H7 (cell line): ENCODE measurements at regions not wholly inside any gene's neighbourhood (a gene's known extent, or its start where the extent isn't known, plus 50 kb on each side); places are given as distances from the start of the nearest gene placed in this dataset.
"Not testable (repeated sequence)": the region's sequence is repeated elsewhere in the genome, so short reads cannot be mapped to it uniquely, and the experiment has no call there.

ENCODE experiments used
- DNase-seq: peaks from one replicate; pipeline ENCODE4 v3.0.0; 2012
- H3K27me3 ChIP-seq: 2 replicates; pipeline ENCODE4 v1.6.0; 2011; ENCODE audit warnings: mild to moderate bottlenecking, low read length; ENCODE audit not compliant: control insufficient read depth, insufficient read depth
- H3K36me3 ChIP-seq: replicated peaks from 2 replicates; pipeline ENCODE4 v1.5.1; 2011; ENCODE audit warnings: low read length; ENCODE audit not compliant: control insufficient read depth, insufficient read depth
- H3K4me3 ChIP-seq: 2 replicates; pipeline ENCODE4 v1.5.1; 2011; ENCODE audit warnings: low read depth, mild to moderate bottlenecking, control low read depth, low read length, moderate library complexity; ENCODE audit not compliant: insufficient read depth

DNA sequence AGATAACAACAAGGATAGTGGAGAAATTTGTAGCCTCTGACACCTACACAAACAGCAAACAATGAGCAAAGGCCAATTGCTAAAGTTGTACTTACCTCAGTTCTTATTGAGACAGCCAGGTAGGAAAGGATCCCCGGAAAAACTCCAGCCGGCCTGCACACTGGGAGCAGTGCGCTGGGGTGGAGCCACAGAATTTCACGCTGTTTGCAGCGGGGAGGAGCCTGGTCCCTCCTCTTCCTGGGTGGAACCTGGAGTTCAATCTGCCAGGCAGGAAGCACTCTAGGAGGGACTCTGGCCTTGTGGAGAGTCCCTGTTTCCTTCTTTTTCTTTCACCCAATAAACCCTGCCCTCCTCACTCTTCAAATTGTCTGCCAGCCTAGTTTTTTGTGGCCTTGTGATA, 382.6 kb upstream of the TGIF2LX start:
- H3K36me3 ChIP-seq, H3K4me3 ChIP-seq, DNase-seq: not testable (repeated sequence)

GRCh38 chrX:89557146-89557545, 364.6 kb upstream of the TGIF2LX start:
- not testable (repeated sequence) for H3K4me3 ChIP-seq, H3K36me3 ChIP-seq, H3K27me3 ChIP-seq, DNase-seq

More for the DNA sequence above, 382.6 kb upstream of the TGIF2LX start:
- not testable (repeated sequence) for H3K27me3 ChIP-seq

GRCh38 chrX:89562079-89562478, 359.6 kb upstream of the TGIF2LX start:
- not testable (repeated sequence) for H3K27me3 ChIP-seq, H3K36me3 ChIP-seq, H3K4me3 ChIP-seq, DNase-seq

DNA sequence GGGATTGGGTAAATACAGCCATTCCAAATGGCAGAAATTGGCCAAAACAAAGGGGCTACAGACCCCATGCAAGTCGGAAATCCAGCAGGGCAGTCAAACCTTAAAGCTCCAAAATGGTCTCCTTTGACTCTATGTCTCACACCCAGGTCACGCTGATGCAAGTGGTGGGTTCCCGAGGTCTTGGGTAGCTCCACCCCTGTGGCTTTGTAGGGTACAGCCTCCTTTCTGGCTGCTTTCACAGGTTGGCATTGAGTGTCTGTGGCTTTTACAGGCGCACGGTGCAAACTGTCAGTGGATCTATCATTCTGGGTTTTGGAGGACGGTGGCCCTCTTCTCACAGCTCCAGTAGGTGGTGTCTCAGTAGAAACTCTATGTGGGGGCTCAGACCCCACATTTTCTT, 358.6 kb upstream of the TGIF2LX start:
- DNase-seq, H3K36me3 ChIP-seq, H3K27me3 ChIP-seq, H3K4me3 ChIP-seq: not testable (repeated sequence)

DNA sequence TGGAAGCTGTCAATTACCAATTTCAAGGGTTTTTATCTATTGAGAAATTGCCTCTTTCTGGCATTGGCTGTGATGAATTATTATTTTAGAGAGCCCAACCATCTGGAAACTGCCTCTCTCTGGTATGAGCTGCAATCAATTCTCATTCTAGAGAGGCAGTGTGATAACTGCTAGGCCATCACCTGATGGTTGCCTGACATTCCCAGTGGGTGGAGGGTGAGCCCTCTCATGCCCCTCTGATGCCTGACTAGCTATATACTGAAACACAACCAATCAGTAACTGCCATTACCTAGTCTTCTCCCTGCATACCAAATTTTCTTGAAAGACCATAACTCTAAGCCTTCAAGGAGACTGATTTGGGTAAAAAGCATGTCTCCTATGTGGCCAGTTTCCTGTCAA, 353.9 kb upstream of the TGIF2LX start:
- H3K36me3 ChIP-seq, DNase-seq, H3K27me3 ChIP-seq, H3K4me3 ChIP-seq: not testable (repeated sequence)

- H3K27me3 ChIP-seq, H3K4me3 ChIP-seq, H3K36me3 ChIP-seq, DNase-seq: not testable (repeated sequence)
These were observed 339.8 kb upstream of the TGIF2LX start for GRCh38 chrX:89581868-89582267.

- not testable (repeated sequence) for H3K27me3 ChIP-seq, H3K4me3 ChIP-seq, DNase-seq, H3K36me3 ChIP-seq
These were observed 289.9 kb upstream of the TGIF2LX start for GRCh38 chrX:89631858-89632257.

DNA sequence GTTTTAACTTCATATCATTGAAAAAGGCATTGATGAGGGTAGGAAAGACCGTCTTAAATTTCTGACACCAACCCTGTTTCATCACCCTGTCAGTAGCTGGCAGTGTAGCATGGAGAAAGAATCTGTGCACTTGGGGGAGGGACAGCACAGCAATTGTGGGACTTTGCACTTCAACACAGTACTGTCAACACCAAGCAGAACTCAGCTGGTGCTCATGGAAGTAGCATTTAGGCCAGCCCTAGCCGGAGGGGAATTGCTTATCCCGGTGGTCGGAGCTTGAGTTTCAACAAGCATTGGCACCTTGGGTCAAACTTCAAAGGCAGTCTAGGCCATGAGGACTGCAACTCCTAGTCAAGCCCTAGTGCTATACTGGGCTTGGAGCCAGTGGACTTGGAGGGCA, 285.8 kb upstream of the TGIF2LX start:
- H3K36me3 ChIP-seq, H3K4me3 ChIP-seq, H3K27me3 ChIP-seq, DNase-seq: not testable (repeated sequence)

DNA sequence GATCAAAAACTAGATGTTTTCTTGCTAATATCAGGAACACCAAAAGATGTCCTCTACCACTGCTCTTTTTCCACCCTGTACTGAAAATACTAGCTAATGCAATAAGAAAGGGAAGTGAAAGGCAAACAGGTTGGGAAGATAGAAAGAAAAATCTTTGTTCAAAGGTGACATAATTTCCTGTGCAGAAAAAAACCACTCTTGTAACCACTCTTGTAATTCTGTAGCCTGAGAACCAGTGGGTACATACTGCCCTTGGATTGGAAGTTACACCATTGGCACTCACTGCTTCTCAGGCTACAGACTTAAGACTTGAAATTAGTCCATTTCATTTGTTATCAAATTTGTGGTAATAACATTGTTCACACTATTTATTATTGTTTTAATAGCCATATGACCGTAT, 263.0 kb upstream of the TGIF2LX start:
- H3K4me3 ChIP-seq, H3K36me3 ChIP-seq, H3K27me3 ChIP-seq, DNase-seq: not testable (repeated sequence)

DNA sequence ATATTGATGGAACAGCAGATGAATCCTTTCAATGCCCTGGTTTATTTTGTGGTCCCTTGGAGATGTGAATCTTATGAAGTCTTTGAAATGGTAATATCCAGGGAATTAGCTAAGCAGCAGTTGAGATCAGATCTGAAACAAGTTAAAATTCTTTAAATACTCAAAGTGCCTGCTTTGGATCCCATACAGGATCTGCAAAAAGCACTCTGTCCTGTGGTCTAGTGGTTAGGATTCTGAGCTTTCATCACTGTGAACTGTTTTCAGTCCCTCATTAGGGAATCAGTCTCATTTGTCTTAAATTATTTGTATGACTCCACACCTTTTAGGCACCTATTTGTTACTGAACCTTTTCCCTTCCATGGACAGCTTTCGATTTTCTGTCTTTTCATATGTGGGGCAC, 215.2 kb upstream of the TGIF2LX start:
- not testable (repeated sequence) for H3K4me3 ChIP-seq, H3K36me3 ChIP-seq, H3K27me3 ChIP-seq, DNase-seq

DNA sequence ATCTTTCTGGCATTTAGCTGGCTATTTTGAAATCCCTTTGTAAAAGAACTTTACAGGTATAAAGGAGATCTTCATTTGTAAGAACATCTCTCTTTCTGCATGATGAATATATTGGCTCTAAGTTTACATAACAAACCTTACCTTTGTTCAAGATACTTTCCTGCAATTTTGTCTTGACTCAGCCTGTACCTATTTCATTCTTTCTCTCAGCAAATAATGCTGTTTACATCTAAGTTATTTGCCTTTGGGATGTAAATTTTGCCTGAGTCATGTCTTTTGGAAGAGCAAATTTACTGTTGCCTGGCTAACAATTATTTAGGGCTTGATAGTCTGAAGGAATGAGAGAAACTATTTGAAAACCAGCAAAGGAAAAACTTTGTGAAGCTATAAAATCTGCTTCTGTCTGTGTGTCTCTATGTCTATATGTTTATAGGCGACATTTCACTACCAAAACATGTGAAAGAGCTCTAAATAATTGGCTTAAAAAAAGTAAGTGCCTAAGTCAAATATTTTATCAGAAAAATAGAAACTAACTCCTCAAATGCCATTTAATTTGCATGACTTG, 214.3 kb upstream of the TGIF2LX start:
- DNase-seq, H3K36me3 ChIP-seq, H3K4me3 ChIP-seq, H3K27me3 ChIP-seq: not testable (repeated sequence)

GRCh38 chrX:89734367-89734766, 187.3 kb upstream of the TGIF2LX start:
- H3K4me3 ChIP-seq, DNase-seq, H3K27me3 ChIP-seq, H3K36me3 ChIP-seq: not testable (repeated sequence)

GRCh38 chrX:89756466-89756865, 165.2 kb upstream of the TGIF2LX start:
- not testable (repeated sequence) for DNase-seq, H3K36me3 ChIP-seq, H3K27me3 ChIP-seq, H3K4me3 ChIP-seq

DNA sequence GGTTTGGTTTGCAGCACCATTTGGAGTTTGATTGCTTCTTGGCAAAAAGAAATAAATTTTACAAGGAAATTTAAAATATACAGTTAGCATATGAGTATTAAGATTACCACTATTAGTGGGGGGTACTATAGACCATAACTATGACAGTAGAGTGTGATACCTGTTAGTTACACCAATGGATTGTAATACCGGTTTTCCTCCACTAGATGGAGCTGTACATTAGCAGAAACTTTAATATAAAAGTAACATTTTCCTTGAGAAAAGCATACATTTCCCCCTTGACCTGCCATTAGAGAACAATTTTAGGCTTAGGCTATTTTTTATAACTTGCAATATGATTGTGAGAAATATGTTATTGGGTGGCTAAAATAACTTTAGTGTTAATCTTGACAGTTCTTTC, 163.9 kb upstream of the TGIF2LX start:
- not testable (repeated sequence) for H3K4me3 ChIP-seq, H3K27me3 ChIP-seq, DNase-seq, H3K36me3 ChIP-seq

GRCh38 chrX:89759076-89759685, 162.5 kb upstream of the TGIF2LX start:
- not testable (repeated sequence) for H3K36me3 ChIP-seq, H3K4me3 ChIP-seq, DNase-seq, H3K27me3 ChIP-seq

DNA sequence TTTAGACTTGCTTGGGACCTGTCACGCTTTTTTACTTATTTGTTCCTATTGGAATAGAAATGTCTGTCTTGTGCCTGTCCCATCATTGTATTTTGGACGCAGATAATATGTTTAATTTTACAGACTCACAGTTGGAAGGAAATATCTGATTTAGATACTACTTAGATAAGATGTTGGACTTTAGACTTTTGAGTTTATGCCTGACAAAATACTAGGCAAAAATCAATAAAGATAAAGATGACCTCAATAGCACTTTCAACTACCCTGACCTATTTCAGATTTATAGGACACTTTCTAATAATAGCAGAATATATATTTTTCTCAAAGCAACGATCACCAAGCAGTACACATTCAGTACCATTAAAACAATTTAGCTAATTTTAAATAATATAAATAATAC, 150.1 kb upstream of the TGIF2LX start:
- not testable (repeated sequence) for H3K27me3 ChIP-seq, DNase-seq, H3K4me3 ChIP-seq, H3K36me3 ChIP-seq
